ENCODE measurements at regions not wholly inside any gene's neighbourhood (a gene's known extent, or its start where the extent isn't known, plus 50 kb on each side); places are given as distances from the start of the nearest gene placed in this dataset.

GRCh38 chr2:175847128-175847527 lies 154.9 kb downstream of the LNPK start:
- no peak overlapping the region for H3K4ac ChIP-seq (replicated peaks; ENCODE audit: insufficient read length, low read depth, low read length)
- H2AFZ ChIP-seq (ENCODE audit: low read length) = no peak overlapping the region
- ChIA-PET CTCF (ENCODE audit: partially characterized antibody) (interaction anchor here (0.6 to 1.7 kb wide), 5 partner anchors 8 to 597 kb away, joined by 3 read pairs; no protein-coding TSS in a partner anchor), POLR2A (ENCODE audit: partially characterized antibody) (no interaction called here)
- no peaks in the 10 kb centered on the region for H3K79me2 ChIP-seq (ENCODE audit: control insufficient read depth in 1 of 2, insufficient read depth in 2 of 2, low read length in 2 of 2)
- no peak overlapping the region for H4K8ac ChIP-seq (ENCODE audit: extremely low read depth, insufficient read depth, low read length)
- H3K23ac ChIP-seq (ENCODE audit: insufficient read length) = no peak overlapping the region
- H2BK120ac ChIP-seq (replicated peaks; ENCODE audit: low read depth, low read length) = no peak overlapping the region
- no peak overlapping the region for H2BK12ac ChIP-seq (ENCODE audit: low read depth, low read length)
- no peaks in the 10 kb centered on the region for H4K20me1 ChIP-seq (replicated peaks in 1 of 2; ENCODE audit: control insufficient read depth in 1 of 2, insufficient read depth in 2 of 2, low read length in 2 of 2)
- H3K9ac ChIP-seq (replicated peaks in 1 of 4; ENCODE audit: extremely low read depth in 1 of 4, low read depth in 3 of 4, low read length in 3 of 4) = no peak overlapping the region
- no peak overlapping the region for H2BK5ac ChIP-seq (ENCODE audit: low read depth, low read length)
- H3K23me2 ChIP-seq (ENCODE audit: low read depth, low read length) = no peaks in the 10 kb centered on the region
- DNase-seq (ENCODE audit: low read depth in 1 of 2, low spot score in 2 of 2) (no peak), FAIRE-seq (no peak)
- no peaks in the 10 kb centered on the region for H3K27me3 ChIP-seq (replicated peaks in 1 of 4; ENCODE audit: control insufficient read depth in 3 of 4, extremely low read depth in 1 of 4, insufficient read depth in 3 of 4, low read length in 3 of 4)
- no peak overlapping the region for H3K4me3 ChIP-seq (ENCODE audit: extremely low read depth in 1 of 4, insufficient read depth in 2 of 4, low read depth in 3 of 4, low read length in 4 of 4)
- H2BK15ac ChIP-seq (ENCODE audit: low read length) = no peak overlapping the region
- H3K4me2 ChIP-seq (ENCODE audit: insufficient read depth in 1 of 2, low read depth in 2 of 2, low read length in 2 of 2) = no peak overlapping the region
- no peak overlapping the region for H3K14ac ChIP-seq (ENCODE audit: insufficient read length)
- no peak overlapping the region for H4K5ac ChIP-seq (ENCODE audit: insufficient read length, low read depth, low read length)
- H3K56ac ChIP-seq (replicated peaks; ENCODE audit: insufficient read length, low read depth, low read length) = no peak overlapping the region
- peaks cover 0 to 7% (median 1%) of the 10 kb centered on the region in 4 experiments; a peak in 1 of 7 replicates for H3K4me1 ChIP-seq (replicated peaks in 1 of 4; ENCODE audit: control insufficient read depth in 3 of 4, insufficient read depth in 4 of 4, low read length in 3 of 4)
- H2BK20ac ChIP-seq (ENCODE audit: low read length) = no peak overlapping the region
- no peaks in the 10 kb centered on the region for H3K79me1 ChIP-seq (ENCODE audit: low read depth, low read length)
- H3K9me3 ChIP-seq (ENCODE audit: insufficient read depth in 2 of 2, low read depth in 1 of 2, low read length in 1 of 2) = no peaks in the 10 kb centered on the region
- TF ChIP-seq BRCA1 (IDR thresholded peaks at IDR 0.05; ENCODE audit: low read depth, low read length) (no peak), GABPA (IDR thresholded peaks at IDR 0.05; ENCODE audit: borderline replicate concordance, insufficient read depth, low read length) (no peak), MAX (IDR thresholded peaks at IDR 0.05) (no peak), CHD1 (IDR thresholded peaks at IDR 0.05; ENCODE audit: low read depth, low read length) (no peak), KDM4A (IDR thresholded peaks at IDR 0.05; ENCODE audit: low read depth, low read length, severe bottlenecking) (no peak), CREB1 (IDR thresholded peaks at IDR 0.05) (no peak), TCF12 (IDR thresholded peaks at IDR 0.05; ENCODE audit: low read depth, low read length) (no peak), SAP30 (IDR thresholded peaks at IDR 0.05; ENCODE audit: insufficient read depth, insufficient replicate concordance, low read length) (no peak), USF2 (IDR thresholded peaks at IDR 0.05; ENCODE audit: low read length) (no peak), EGR1 (IDR thresholded peaks at IDR 0.05; ENCODE audit: borderline replicate concordance, low read depth, low read length) (no peak), TAF7 (optimal IDR thresholded peaks at IDR 0.05; ENCODE audit: borderline replicate concordance, low read depth, low read length) (no peak)
- no peak overlapping the region for H4K91ac ChIP-seq (replicated peaks; ENCODE audit: insufficient read length, low read length)
- no peak overlapping the region for H3K18ac ChIP-seq (ENCODE audit: extremely low read depth, low read length)
- no peak overlapping the region for H2AK5ac ChIP-seq (ENCODE audit: low read depth, low read length)
- no peak overlapping the region for H3K27ac ChIP-seq (ENCODE audit: low read depth, low read length)
- H3K36me3 ChIP-seq (ENCODE audit: control insufficient read depth in 2 of 4, insufficient read depth in 4 of 4, low read length in 3 of 4) = no peaks in the 10 kb centered on the region; a peak in 1 of 8 replicates

Measured in H1 (cell line).